GM18873 (cell line): ENCODE measurements at regions not wholly inside any gene's neighbourhood (a gene's known extent, or its start where the extent isn't known, plus 50 kb on each side); places are given as distances from the start of the nearest gene placed in this dataset.
"Not testable (repeated sequence)": the region's sequence is repeated elsewhere in the genome, so short reads cannot be mapped to it uniquely, and the experiment has no call there.

Experiments used
- ATAC-seq: cut with Tn5 transposase; IDR thresholded peaks from one replicate; pipeline ENCODE4 v1.9.1; 2021; ENCODE audit warnings: mild to moderate bottlenecking, moderate library complexity, moderate number of reproducible peaks; ENCODE audit not compliant: unreplicated experiment, low FRiP score

- no peak for ATAC-seq
Measured at GRCh38 chr1:190949939-190950338, 472.3 kb upstream of the BRINP3 start.

- ATAC-seq, result no peak
Measured at GRCh38 chr1:190957565-190957964, 479.9 kb upstream of the BRINP3 start.

GRCh38 chr1:190963321-190963720 lies 485.7 kb upstream of the BRINP3 start:
- ATAC-seq, result no peak

- ATAC-seq, result no peak
Measured at GRCh38 chr1:190975827-190976226, 498.2 kb upstream of the BRINP3 start.

GRCh38 chr1:191002768-191003167 lies 525.1 kb upstream of the BRINP3 start:
- ATAC-seq, result no peak

- no peak for ATAC-seq
Measured at GRCh38 chr1:191016765-191017164, 539.1 kb upstream of the BRINP3 start.

- ATAC-seq, result no peak
Measured at GRCh38 chr1:191022856-191023255, 545.2 kb upstream of the BRINP3 start.

GRCh38 chr1:191025896-191026642 lies 548.4 kb upstream of the BRINP3 start:
- no peak for ATAC-seq

- ATAC-seq, result no peak
Measured at GRCh38 chr1:191026828-191027227, 549.2 kb upstream of the BRINP3 start.

GRCh38 chr1:191034132-191034531 lies 556.5 kb upstream of the BRINP3 start:
- ATAC-seq, result no peak

- no peak for ATAC-seq
Measured at GRCh38 chr1:191043066-191043465, 565.4 kb upstream of the BRINP3 start.

GRCh38 chr1:191049781-191050180 lies 572.1 kb upstream of the BRINP3 start:
- no peak for ATAC-seq

- no peak for ATAC-seq
Measured at GRCh38 chr1:191052888-191053287, 575.2 kb upstream of the BRINP3 start.

- no peak for ATAC-seq
Measured at GRCh38 chr1:191065346-191065745, 587.7 kb upstream of the BRINP3 start.

- no peak for ATAC-seq
Measured at GRCh38 chr1:191065771-191066170, 588.1 kb upstream of the BRINP3 start.

GRCh38 chr1:191074881-191075280 lies 597.2 kb upstream of the BRINP3 start:
- no peak for ATAC-seq

GRCh38 chr1:191083090-191083489 lies 605.4 kb upstream of the BRINP3 start:
- not testable (repeated sequence) for ATAC-seq

GRCh38 chr1:191085121-191085520 lies 607.5 kb upstream of the BRINP3 start:
- ATAC-seq, result no peak

GRCh38 chr1:191086910-191087309 lies 609.2 kb upstream of the BRINP3 start:
- no peak for ATAC-seq

- ATAC-seq, result no peak
Measured at GRCh38 chr1:191096405-191096804, 618.7 kb upstream of the BRINP3 start.

GRCh38 chr1:191099696-191100095 lies 622.0 kb upstream of the BRINP3 start:
- ATAC-seq, result no peak

- no peak for ATAC-seq
Measured at GRCh38 chr1:191101960-191102359, 624.3 kb upstream of the BRINP3 start.

GRCh38 chr1:191125950-191126349 lies 648.3 kb upstream of the BRINP3 start:
- ATAC-seq, result no peak
